ENCODE measurements at regions not wholly inside any gene's neighbourhood (a gene's known extent, or its start where the extent isn't known, plus 50 kb on each side); places are given as distances from the start of the nearest gene placed in this dataset.

DNA sequence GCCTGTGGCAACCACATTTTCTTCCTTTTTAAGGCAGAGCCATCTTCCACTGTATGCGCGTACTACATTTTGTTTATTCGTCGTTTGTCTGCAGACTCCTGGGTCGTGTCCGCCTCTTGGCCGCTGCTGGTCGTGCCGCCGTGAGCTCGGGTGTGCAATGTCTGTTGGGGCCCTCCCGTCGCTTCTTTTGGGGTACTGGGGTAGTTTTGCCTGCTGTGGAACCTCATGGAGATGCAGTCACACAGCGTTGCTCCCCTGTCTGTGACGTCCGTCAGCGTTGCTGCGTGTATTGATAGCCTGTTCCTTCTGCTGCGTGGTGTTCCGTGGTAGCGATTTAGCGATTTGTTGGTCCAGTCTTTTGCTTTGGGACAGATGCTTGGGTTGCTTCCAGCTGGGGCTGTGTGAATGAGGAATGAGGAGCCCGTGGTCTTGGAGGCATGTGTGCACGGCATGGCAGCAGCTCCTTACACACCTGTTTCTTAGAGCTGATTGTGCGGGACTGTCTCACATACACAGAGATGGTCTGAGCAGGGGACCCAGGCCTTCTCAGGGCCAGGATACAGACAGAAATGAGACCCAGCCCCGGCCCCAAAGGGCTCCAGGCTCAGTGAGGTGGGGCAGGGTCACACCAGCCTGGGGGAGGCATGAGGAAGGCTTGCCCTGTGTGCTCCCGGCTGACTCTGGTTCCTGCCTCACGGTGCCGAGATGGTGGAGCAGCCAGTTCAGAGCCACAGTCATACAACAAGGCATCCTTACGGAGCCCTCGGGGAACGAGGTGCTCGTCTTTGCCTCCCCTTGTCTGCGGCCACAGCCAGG is 78.4 kb upstream of the GSE1 start:
- BruUV-seq (replicated peaks): no TSS peak
- Histone ChIP-seq H3F3A (ENCODE audit: insufficient read depth, low read depth) (no peaks in the 10 kb centered on the region), H3K4me2 (no peak overlapping the region), H2AFZ (no peak overlapping the region), H3K4me3 (no peak overlapping the region), H3K9me3 (ENCODE audit: insufficient read depth, low read depth) (peaks cover 2% of the 10 kb centered on the region; the same call in 1 of the 2 replicates), H3K79me2 (ENCODE audit: low read depth) (no peaks in the 10 kb centered on the region), H4K20me1 (ENCODE audit: insufficient read depth) (no peaks in the 10 kb centered on the region), H3K9me2 (ENCODE audit: insufficient read depth) (no peaks in the 10 kb centered on the region), H3K36me3 (ENCODE audit: low read depth) (no peaks in the 10 kb centered on the region), H3K27me3 (ENCODE audit: insufficient read depth, low read depth) (no peaks in the 10 kb centered on the region), H3K4me1 (replicated peaks; ENCODE audit: insufficient read depth) (no peaks in the 10 kb centered on the region), H3K27ac (no peak overlapping the region)
- TF ChIP-seq, protein P1, sequence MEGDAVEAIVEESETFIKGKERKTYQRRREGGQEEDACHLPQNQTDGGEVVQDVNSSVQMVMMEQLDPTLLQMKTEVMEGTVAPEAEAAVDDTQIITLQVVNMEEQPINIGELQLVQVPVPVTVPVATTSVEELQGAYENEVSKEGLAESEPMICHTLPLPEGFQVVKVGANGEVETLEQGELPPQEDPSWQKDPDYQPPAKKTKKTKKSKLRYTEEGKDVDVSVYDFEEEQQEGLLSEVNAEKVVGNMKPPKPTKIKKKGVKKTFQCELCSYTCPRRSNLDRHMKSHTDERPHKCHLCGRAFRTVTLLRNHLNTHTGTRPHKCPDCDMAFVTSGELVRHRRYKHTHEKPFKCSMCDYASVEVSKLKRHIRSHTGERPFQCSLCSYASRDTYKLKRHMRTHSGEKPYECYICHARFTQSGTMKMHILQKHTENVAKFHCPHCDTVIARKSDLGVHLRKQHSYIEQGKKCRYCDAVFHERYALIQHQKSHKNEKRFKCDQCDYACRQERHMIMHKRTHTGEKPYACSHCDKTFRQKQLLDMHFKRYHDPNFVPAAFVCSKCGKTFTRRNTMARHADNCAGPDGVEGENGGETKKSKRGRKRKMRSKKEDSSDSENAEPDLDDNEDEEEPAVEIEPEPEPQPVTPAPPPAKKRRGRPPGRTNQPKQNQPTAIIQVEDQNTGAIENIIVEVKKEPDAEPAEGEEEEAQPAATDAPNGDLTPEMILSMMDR (conservative IDR thresholded peaks at IDR 0.05): no peak
- no peak for TF ChIP-seq EZH2 (IDR thresholded peaks at IDR 0.05; ENCODE audit: low read depth)
- ChIA-PET POLR2A (ENCODE audit: unreplicated experiment) (interaction anchor here (0.7 kb wide), 1 partner anchor 11 kb away, joined by 5 read pairs; no protein-coding TSS in a partner anchor), CTCF (interaction anchor here (0.6 kb wide), 1 partner anchor 84 kb away, joined by 15 read pairs; no protein-coding TSS in a partner anchor)
- intact Hi-C loops (cut with micrococcal nuclease; ENCODE audit: unreplicated experiment): no loop called here
- DNase-seq: no peak

DNA sequence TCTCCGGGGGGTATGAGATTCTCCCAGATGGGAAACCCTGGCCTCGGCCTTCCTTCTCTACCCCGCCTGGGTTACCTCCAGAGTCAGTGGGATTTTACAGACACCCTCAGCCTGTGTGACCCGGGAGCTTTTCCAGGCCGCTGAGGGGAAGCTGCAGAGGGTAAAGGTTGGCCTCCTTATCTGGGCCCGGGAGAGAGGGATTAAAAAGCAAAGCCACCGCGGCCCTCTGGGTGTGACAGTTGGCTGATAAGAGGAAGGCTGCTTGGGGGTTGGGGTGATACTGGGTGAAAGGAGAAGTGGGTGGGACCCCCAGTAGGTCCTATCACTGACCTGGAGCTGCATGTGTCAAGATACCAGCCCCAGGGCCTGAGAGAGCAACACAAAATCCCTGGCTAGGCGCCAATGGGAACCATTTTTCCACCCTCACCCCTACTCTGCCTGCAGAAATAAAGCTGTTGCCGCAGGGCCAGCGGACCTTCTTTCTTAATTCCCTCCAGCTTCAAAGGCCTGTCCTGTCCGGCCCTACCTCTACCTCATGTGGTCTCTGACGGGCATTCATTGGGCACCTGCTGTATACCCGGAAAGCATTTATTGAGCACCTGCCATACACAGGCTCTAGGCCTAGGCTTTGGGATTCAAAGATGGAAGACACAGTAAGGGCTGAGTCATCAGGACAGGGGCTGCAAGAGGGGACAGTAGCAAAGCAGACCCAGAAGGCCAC is 77.6 kb upstream of the GSE1 start:
- no peaks in the 10 kb centered on the region for H3K79me2 ChIP-seq (ENCODE audit: low read depth)
- POLR2A ChIA-PET (ENCODE audit: unreplicated experiment): interaction anchor here (0.7 kb wide), 1 partner anchor 10 kb away, joined by 5 read pairs; no protein-coding TSS in a partner anchor
- CTCF ChIA-PET: interaction anchor here (0.6 kb wide), 1 partner anchor 163 kb away, joined by 3 read pairs; no protein-coding TSS in a partner anchor
- TF ChIP-seq, protein P1 (conservative IDR thresholded peaks at IDR 0.05): no peak
- no peak for TF ChIP-seq EZH2 (IDR thresholded peaks at IDR 0.05; ENCODE audit: low read depth)
- H2AFZ ChIP-seq: no peak overlapping the region
- H3K9me3 ChIP-seq (ENCODE audit: insufficient read depth, low read depth): peaks cover 6% of the 10 kb centered on the region; the same call in 1 of the 2 replicates
- no peaks in the 10 kb centered on the region for H4K20me1 ChIP-seq (ENCODE audit: insufficient read depth)
- no peak overlapping the region for H3K4me3 ChIP-seq
- no peak for DNase-seq
- intact Hi-C loops (cut with micrococcal nuclease; ENCODE audit: unreplicated experiment): no loop called here
- no peaks in the 10 kb centered on the region for H3K4me1 ChIP-seq (replicated peaks; ENCODE audit: insufficient read depth)
- no peaks in the 10 kb centered on the region for H3F3A ChIP-seq (ENCODE audit: insufficient read depth, low read depth)
- H3K27me3 ChIP-seq (ENCODE audit: insufficient read depth, low read depth): no peaks in the 10 kb centered on the region
- no peaks in the 10 kb centered on the region for H3K36me3 ChIP-seq (ENCODE audit: low read depth)
- BruUV-seq (replicated peaks): no TSS peak
- H3K9me2 ChIP-seq (ENCODE audit: insufficient read depth): no peaks in the 10 kb centered on the region
- H3K4me2 ChIP-seq: no peak overlapping the region
- no peak overlapping the region for H3K27ac ChIP-seq

DNA sequence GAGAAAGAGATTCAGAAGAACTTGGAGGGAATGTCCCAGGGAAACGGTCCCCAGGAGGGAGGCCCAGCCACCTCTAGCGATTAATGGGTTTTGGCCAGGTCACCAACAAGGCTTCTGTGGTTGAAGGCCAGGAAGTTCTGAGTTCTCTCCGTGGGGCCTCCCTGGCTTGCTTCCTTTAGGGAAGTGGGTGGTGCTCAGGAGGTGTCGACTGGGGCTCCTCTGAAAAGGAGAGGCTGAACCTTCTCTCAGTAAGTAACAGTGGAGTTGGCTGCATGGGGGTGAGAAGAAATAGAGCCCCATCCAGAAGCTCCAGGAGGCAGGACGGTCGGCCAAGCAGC is 77.1 kb upstream of the GSE1 start:
- DNase-seq: no peak
- no peak overlapping the region for H3K4me2 ChIP-seq
- H3F3A ChIP-seq (ENCODE audit: insufficient read depth, low read depth): no peaks in the 10 kb centered on the region
- CTCF ChIA-PET: interaction anchor here (0.6 kb wide), 1 partner anchor 163 kb away, joined by 3 read pairs; no protein-coding TSS in a partner anchor
- H3K27ac ChIP-seq: no peak overlapping the region
- no peaks in the 10 kb centered on the region for H4K20me1 ChIP-seq (ENCODE audit: insufficient read depth)
- no peak overlapping the region for H3K4me3 ChIP-seq
- intact Hi-C loops (cut with micrococcal nuclease; ENCODE audit: unreplicated experiment): no loop called here
- POLR2A ChIA-PET (ENCODE audit: unreplicated experiment): no interaction called here
- H3K79me2 ChIP-seq (ENCODE audit: low read depth): no peaks in the 10 kb centered on the region
- no TSS peak for BruUV-seq (replicated peaks)
- H3K9me3 ChIP-seq (ENCODE audit: insufficient read depth, low read depth): peaks cover 6% of the 10 kb centered on the region; the same call in 1 of the 2 replicates
- TF ChIP-seq EZH2 (IDR thresholded peaks at IDR 0.05; ENCODE audit: low read depth): no peak
- TF ChIP-seq, protein P1 (conservative IDR thresholded peaks at IDR 0.05): no peak
- H2AFZ ChIP-seq: no peak overlapping the region
- no peaks in the 10 kb centered on the region for H3K36me3 ChIP-seq (ENCODE audit: low read depth)
- H3K4me1 ChIP-seq (replicated peaks; ENCODE audit: insufficient read depth): no peaks in the 10 kb centered on the region
- no peaks in the 10 kb centered on the region for H3K27me3 ChIP-seq (ENCODE audit: insufficient read depth, low read depth)
- H3K9me2 ChIP-seq (ENCODE audit: insufficient read depth): no peaks in the 10 kb centered on the region

Measured in PC-9 (cell line).